ENCODE measurements at regions not wholly inside any gene's neighbourhood (a gene's known extent, or its start where the extent isn't known, plus 50 kb on each side); places are given as distances from the start of the nearest gene placed in this dataset.

GRCh38 chr16:86342161-86342834, 168.0 kb upstream of the FOXF1 start:
- TF ChIP-seq REST (IDR thresholded peaks at IDR 0.05; ENCODE audit: low read depth) (no peak), CREB1 (IDR thresholded peaks at IDR 0.05; ENCODE audit: low read depth) (no peak), TEAD4 (IDR thresholded peaks at IDR 0.05) (no peak), CEBPB (IDR thresholded peaks at IDR 0.05) (no peak), USF1 (IDR thresholded peaks at IDR 0.05) (no peak), TCF12 (IDR thresholded peaks at IDR 0.05; ENCODE audit: low read depth) (no peak), RAD21 (IDR thresholded peaks at IDR 0.05; ENCODE audit: low read depth) (no peak), MAX (IDR thresholded peaks at IDR 0.05) (no peak), EP300 (IDR thresholded peaks at IDR 0.05; ENCODE audit: borderline replicate concordance) (no peak), TAF1 (IDR thresholded peaks at IDR 0.05; ENCODE audit: low read depth) (no peak), EGR1 (IDR thresholded peaks at IDR 0.05) (no peak), FOXM1 (IDR thresholded peaks at IDR 0.05; ENCODE audit: borderline replicate concordance, low read depth) (no peak)

Data from Ishikawa (cell line).